ENCODE measurements at regions not wholly inside any gene's neighbourhood (a gene's known extent, or its start where the extent isn't known, plus 50 kb on each side); places are given as distances from the start of the nearest gene placed in this dataset.

GRCh38 chr11:122040464-122040863 lies 75.6 kb downstream of the BLID start:
- TF ChIP-seq, protein P1, sequence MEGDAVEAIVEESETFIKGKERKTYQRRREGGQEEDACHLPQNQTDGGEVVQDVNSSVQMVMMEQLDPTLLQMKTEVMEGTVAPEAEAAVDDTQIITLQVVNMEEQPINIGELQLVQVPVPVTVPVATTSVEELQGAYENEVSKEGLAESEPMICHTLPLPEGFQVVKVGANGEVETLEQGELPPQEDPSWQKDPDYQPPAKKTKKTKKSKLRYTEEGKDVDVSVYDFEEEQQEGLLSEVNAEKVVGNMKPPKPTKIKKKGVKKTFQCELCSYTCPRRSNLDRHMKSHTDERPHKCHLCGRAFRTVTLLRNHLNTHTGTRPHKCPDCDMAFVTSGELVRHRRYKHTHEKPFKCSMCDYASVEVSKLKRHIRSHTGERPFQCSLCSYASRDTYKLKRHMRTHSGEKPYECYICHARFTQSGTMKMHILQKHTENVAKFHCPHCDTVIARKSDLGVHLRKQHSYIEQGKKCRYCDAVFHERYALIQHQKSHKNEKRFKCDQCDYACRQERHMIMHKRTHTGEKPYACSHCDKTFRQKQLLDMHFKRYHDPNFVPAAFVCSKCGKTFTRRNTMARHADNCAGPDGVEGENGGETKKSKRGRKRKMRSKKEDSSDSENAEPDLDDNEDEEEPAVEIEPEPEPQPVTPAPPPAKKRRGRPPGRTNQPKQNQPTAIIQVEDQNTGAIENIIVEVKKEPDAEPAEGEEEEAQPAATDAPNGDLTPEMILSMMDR (conservative IDR thresholded peaks at IDR 0.05), result no peak
- no peak for TF ChIP-seq EZH2 (IDR thresholded peaks at IDR 0.05; ENCODE audit: low read depth)
